ENCODE measurements at regions not wholly inside any gene's neighbourhood (a gene's known extent, or its start where the extent isn't known, plus 50 kb on each side); places are given as distances from the start of the nearest gene placed in this dataset.

- Mint-ChIP-seq H3K4me1 (no peaks in the 10 kb centered on the region), H3K27ac (no peak overlapping the region), H3K36me3 (no peaks in the 10 kb centered on the region), H3K9me3 (no peaks in the 10 kb centered on the region), H3K27me3 (ENCODE audit: insufficient read depth, low read depth) (peaks cover 9% of the 10 kb centered on the region), H3K4me3 (no peak overlapping the region)
- H3K4me2 ChIP-seq: no peak overlapping the region
- no peaks in the 10 kb centered on the region for H3K79me2 ChIP-seq (ENCODE audit: low read depth)
- no peaks in the 10 kb centered on the region for H3K4me1 ChIP-seq
- H2AFZ ChIP-seq (replicated peaks): no peak overlapping the region
- no peaks in the 10 kb centered on the region for H3K9me3 ChIP-seq (ENCODE audit: low read depth)
- no peaks in the 10 kb centered on the region for H4K20me1 ChIP-seq (ENCODE audit: low read depth)
- TF ChIP-seq EZH2phosphoT487 (IDR thresholded peaks at IDR 0.05) (no peak), EZH2 (IDR thresholded peaks at IDR 0.05) (no peak), CTCF (IDR thresholded peaks at IDR 0.05) (no peak)
- no peak overlapping the region for H3K9ac ChIP-seq
- H3K27ac ChIP-seq: no peak overlapping the region
- no peaks in the 10 kb centered on the region for H3K27me3 ChIP-seq
- H3K36me3 ChIP-seq: no peaks in the 10 kb centered on the region
- no peak for DNase-seq (ENCODE audit: low spot score)
- H3K4me3 ChIP-seq: no peak overlapping the region
- no peaks in the 10 kb centered on the region for H3F3A ChIP-seq (ENCODE audit: low read depth)
These were observed 204.8 kb downstream of the THBS2 start for GRCh38 chr6:169048865-169049205.

- no peak overlapping the region for H3K4me2 ChIP-seq
- H3K79me2 ChIP-seq (ENCODE audit: low read depth): no peaks in the 10 kb centered on the region
- no peak overlapping the region for H2AFZ ChIP-seq (replicated peaks)
- H3K27me3 ChIP-seq: no peaks in the 10 kb centered on the region
- no peaks in the 10 kb centered on the region for H3K36me3 ChIP-seq
- H3K9ac ChIP-seq: no peak overlapping the region
- TF ChIP-seq EZH2phosphoT487 (IDR thresholded peaks at IDR 0.05) (no peak), CTCF (IDR thresholded peaks at IDR 0.05) (no peak), EZH2 (IDR thresholded peaks at IDR 0.05) (no peak)
- H3F3A ChIP-seq (ENCODE audit: low read depth): no peaks in the 10 kb centered on the region
- Mint-ChIP-seq H3K4me3 (no peak overlapping the region), H3K27ac (no peak overlapping the region), H3K9me3 (no peaks in the 10 kb centered on the region), H3K4me1 (no peaks in the 10 kb centered on the region), H3K36me3 (no peaks in the 10 kb centered on the region), H3K27me3 (ENCODE audit: insufficient read depth, low read depth) (peaks cover 9% of the 10 kb centered on the region)
- H4K20me1 ChIP-seq (ENCODE audit: low read depth): no peaks in the 10 kb centered on the region
- H3K9me3 ChIP-seq (ENCODE audit: low read depth): no peaks in the 10 kb centered on the region
- H3K27ac ChIP-seq: no peak overlapping the region
- no peak for DNase-seq (ENCODE audit: low spot score)
- H3K4me1 ChIP-seq: no peaks in the 10 kb centered on the region
- H3K4me3 ChIP-seq: no peak overlapping the region
These were observed 205.3 kb downstream of the THBS2 start for GRCh38 chr6:169048185-169048864.

- no peak overlapping the region for H3K4me2 ChIP-seq
- no peaks in the 10 kb centered on the region for H3K36me3 ChIP-seq
- no peak for TF ChIP-seq EZH2 (IDR thresholded peaks at IDR 0.05)
- no peak for TF ChIP-seq EZH2phosphoT487 (IDR thresholded peaks at IDR 0.05)
- TF ChIP-seq CTCF (IDR thresholded peaks at IDR 0.05): no peak
- H3K9me3 Mint-ChIP-seq: no peaks in the 10 kb centered on the region
- H3K27ac ChIP-seq: no peak overlapping the region
- no peaks in the 10 kb centered on the region for H3K36me3 Mint-ChIP-seq
- no peaks in the 10 kb centered on the region for H3K4me1 ChIP-seq
- H4K20me1 ChIP-seq (ENCODE audit: low read depth): no peaks in the 10 kb centered on the region
- no peaks in the 10 kb centered on the region for H3K27me3 ChIP-seq
- no peak for DNase-seq (ENCODE audit: low spot score)
- no peak overlapping the region for H3K4me3 ChIP-seq
- peak overlapping the region; percentile 24 for H3K27ac Mint-ChIP-seq
- H3K4me3 Mint-ChIP-seq: no peak overlapping the region
- H3K4me1 Mint-ChIP-seq: no peaks in the 10 kb centered on the region
- no peaks in the 10 kb centered on the region for H3K79me2 ChIP-seq (ENCODE audit: low read depth)
- peaks cover 9% of the 10 kb centered on the region for H3K27me3 Mint-ChIP-seq (ENCODE audit: insufficient read depth, low read depth)
- no peak overlapping the region for H2AFZ ChIP-seq (replicated peaks)
- H3F3A ChIP-seq (ENCODE audit: low read depth): no peaks in the 10 kb centered on the region
- H3K9me3 ChIP-seq (ENCODE audit: low read depth): no peaks in the 10 kb centered on the region
- no peak overlapping the region for H3K9ac ChIP-seq
These were observed 206.3 kb downstream of the THBS2 start for GRCh38 chr6:169047345-169047744.
